ENCODE measurements at regions not wholly inside any gene's neighbourhood (a gene's known extent, or its start where the extent isn't known, plus 50 kb on each side); places are given as distances from the start of the nearest gene placed in this dataset.
"Not testable (repeated sequence)": the region's sequence is repeated elsewhere in the genome, so short reads cannot be mapped to it uniquely, and the experiment has no call there.

- FAIRE-seq, result no peak
These were observed 553.3 kb upstream of the USP24 start for GRCh38 chr1:55768327-55768952.

GRCh38 chr1:55767171-55767570 lies 552.0 kb upstream of the USP24 start:
- no peak for DNase-seq (ENCODE audit: insufficient read length, low spot score)
- FAIRE-seq, result no peak

More at GRCh38 chr1:55768327-55768952, 553.3 kb upstream of the USP24 start:
- no peak for DNase-seq (ENCODE audit: insufficient read length, low spot score)

GRCh38 chr1:55765505-55765904 lies 550.3 kb upstream of the USP24 start:
- not testable (repeated sequence) for DNase-seq (ENCODE audit: insufficient read length, low spot score); FAIRE-seq

GRCh38 chr1:55751776-55752175 lies 536.6 kb upstream of the USP24 start:
- FAIRE-seq, result no peak
- no peak for DNase-seq (ENCODE audit: insufficient read length, low spot score)

GRCh38 chr1:55750628-55750995 lies 535.4 kb upstream of the USP24 start:
- DNase-seq (ENCODE audit: insufficient read length, low spot score) (no peak), FAIRE-seq (no peak)

GRCh38 chr1:55749975-55750627 lies 534.9 kb upstream of the USP24 start:
- FAIRE-seq (no peak), DNase-seq (ENCODE audit: insufficient read length, low spot score) (no peak)

- FAIRE-seq (no peak), DNase-seq (ENCODE audit: insufficient read length, low spot score) (no peak)
These were observed 532.3 kb upstream of the USP24 start for GRCh38 chr1:55747408-55747841.

GRCh38 chr1:55746710-55747109 lies 531.5 kb upstream of the USP24 start:
- no peak for DNase-seq (ENCODE audit: insufficient read length, low spot score)
- FAIRE-seq, result no peak

GRCh38 chr1:55741516-55741915 lies 526.4 kb upstream of the USP24 start:
- FAIRE-seq (no peak), DNase-seq (ENCODE audit: insufficient read length, low spot score) (no peak)

- no peak for FAIRE-seq
These were observed 519.9 kb upstream of the USP24 start for GRCh38 chr1:55735106-55735505.

GRCh38 chr1:55726994-55727393 lies 511.8 kb upstream of the USP24 start:
- DNase-seq (ENCODE audit: insufficient read length, low spot score), result no peak

More at GRCh38 chr1:55735106-55735505, 519.9 kb upstream of the USP24 start:
- no peak for DNase-seq (ENCODE audit: insufficient read length, low spot score)

GRCh38 chr1:55725378-55725777 lies 510.2 kb upstream of the USP24 start:
- no peak for FAIRE-seq
- no peak for DNase-seq (ENCODE audit: insufficient read length, low spot score)

More at GRCh38 chr1:55726994-55727393, 511.8 kb upstream of the USP24 start:
- no peak for FAIRE-seq

- no peak for FAIRE-seq
- no peak for DNase-seq (ENCODE audit: insufficient read length, low spot score)
These were observed 509.6 kb upstream of the USP24 start for GRCh38 chr1:55724551-55725325.

- no peak for DNase-seq (ENCODE audit: insufficient read length, low spot score)
- no peak for FAIRE-seq
These were observed 507.8 kb upstream of the USP24 start for GRCh38 chr1:55723001-55723400.

GRCh38 chr1:55720261-55720660 lies 505.1 kb upstream of the USP24 start:
- FAIRE-seq, result no peak
- no peak for DNase-seq (ENCODE audit: insufficient read length, low spot score)

- no peak for DNase-seq (ENCODE audit: insufficient read length, low spot score)
- FAIRE-seq, result no peak
These were observed 503.9 kb upstream of the USP24 start for GRCh38 chr1:55718758-55719671.

- no peak for DNase-seq (ENCODE audit: insufficient read length, low spot score)
- no peak for FAIRE-seq
These were observed 501.9 kb upstream of the USP24 start for GRCh38 chr1:55717111-55717510.

GRCh38 chr1:55716610-55717009 lies 501.4 kb upstream of the USP24 start:
- DNase-seq (ENCODE audit: insufficient read length, low spot score) (no peak), FAIRE-seq (no peak)

- DNase-seq (ENCODE audit: insufficient read length, low spot score) (no peak), FAIRE-seq (no peak)
These were observed 501.0 kb upstream of the USP24 start for GRCh38 chr1:55716151-55716550.

- DNase-seq (ENCODE audit: insufficient read length, low spot score) (no peak), FAIRE-seq (no peak)
These were observed 499.1 kb upstream of the USP24 start for GRCh38 chr1:55714230-55714629.

GRCh38 chr1:55713516-55713915 lies 498.4 kb upstream of the USP24 start:
- DNase-seq (ENCODE audit: insufficient read length, low spot score) (no peak), FAIRE-seq (no peak)
